ENCODE measurements at regions not wholly inside any gene's neighbourhood (a gene's known extent, or its start where the extent isn't known, plus 50 kb on each side); places are given as distances from the start of the nearest gene placed in this dataset.
"Not testable (repeated sequence)": the region's sequence is repeated elsewhere in the genome, so short reads cannot be mapped to it uniquely, and the experiment has no call there.

DNA sequence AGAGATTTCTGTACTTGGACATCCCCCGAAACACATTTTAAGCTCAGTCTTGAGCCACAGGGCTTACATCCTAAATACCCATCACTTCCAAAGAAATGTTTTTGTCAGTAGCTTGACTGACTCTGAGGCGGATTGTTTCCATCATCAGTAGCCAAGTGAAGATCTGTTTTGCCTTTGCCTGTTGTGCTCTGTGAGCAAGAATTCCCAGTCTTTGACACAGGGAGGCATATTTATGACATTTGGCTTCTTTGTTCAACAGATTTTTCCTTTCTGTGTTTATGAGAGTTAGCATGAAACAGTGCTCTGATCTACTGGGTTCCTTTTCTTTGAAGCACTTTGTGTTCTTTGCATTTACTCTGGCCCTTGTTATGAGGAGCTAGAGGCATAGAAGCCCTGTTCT, 132.1 kb upstream of the CDIN1 start:
- Mint-ChIP-seq H3K4me1 (ENCODE audit: low read depth) (no peaks in the 10 kb centered on the region), H3K27ac (no peak overlapping the region), H3K36me3 (ENCODE audit: insufficient read depth in 2 of 2) (no peaks in the 10 kb centered on the region), H3K9me3 (no peaks in the 10 kb centered on the region), H3K4me3 (no peak overlapping the region), H3K27me3 (ENCODE audit: low read depth) (no peaks in the 10 kb centered on the region)
- DNase-seq (no peak), ATAC-seq (replicated peaks in 1 of 2) (no peak)

GRCh38 chr15:36448418-36448817, 131.0 kb upstream of the CDIN1 start:
- DNase-seq (no peak), ATAC-seq (replicated peaks in 1 of 2) (no peak)
- Mint-ChIP-seq H3K27me3 (ENCODE audit: low read depth) (no peaks in the 10 kb centered on the region), H3K4me1 (ENCODE audit: low read depth) (no peaks in the 10 kb centered on the region), H3K27ac (no peak overlapping the region), H3K9me3 (peaks cover 0 to 2% of the 10 kb centered on the region in 2 donors), H3K36me3 (ENCODE audit: insufficient read depth in 2 of 2) (no peaks in the 10 kb centered on the region), H3K4me3 (no peak overlapping the region)

DNA sequence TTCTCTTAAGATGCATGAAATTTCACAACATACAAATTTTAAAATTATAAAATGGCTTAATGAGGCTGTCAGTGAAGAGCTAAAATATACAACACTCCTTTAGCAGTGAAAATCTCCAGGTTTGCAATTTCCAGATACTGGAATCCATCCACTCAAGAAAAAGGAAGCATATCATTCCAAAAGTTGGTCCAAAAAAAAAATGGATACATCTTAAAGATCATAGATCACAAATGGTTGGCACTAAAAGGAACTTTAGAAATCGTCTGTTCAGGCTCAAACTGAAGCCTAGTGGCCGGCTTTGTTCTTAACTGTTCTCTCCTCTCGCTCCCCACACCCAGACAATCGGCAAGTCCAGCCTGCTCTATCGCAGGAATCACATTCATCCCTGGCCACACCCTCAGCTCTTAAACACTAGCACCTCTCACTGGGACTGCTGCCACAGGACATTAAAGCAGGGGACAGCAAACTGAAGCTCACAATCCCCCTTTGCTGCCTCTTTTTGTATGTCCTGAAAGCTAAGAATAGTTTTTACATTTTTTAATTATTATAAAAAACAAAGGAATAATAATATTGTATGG, 130.3 kb upstream of the CDIN1 start:
- Mint-ChIP-seq H3K27ac (no peak overlapping the region), H3K4me3 (no peak overlapping the region), H3K27me3 (ENCODE audit: low read depth) (no peaks in the 10 kb centered on the region), H3K9me3 (peaks cover 0 to 4% of the 10 kb centered on the region in 2 donors), H3K4me1 (ENCODE audit: low read depth) (no peaks in the 10 kb centered on the region), H3K36me3 (ENCODE audit: insufficient read depth in 2 of 2) (no peaks in the 10 kb centered on the region)
- DNase-seq (no peak), ATAC-seq (replicated peaks in 1 of 2) (no peak)

DNA sequence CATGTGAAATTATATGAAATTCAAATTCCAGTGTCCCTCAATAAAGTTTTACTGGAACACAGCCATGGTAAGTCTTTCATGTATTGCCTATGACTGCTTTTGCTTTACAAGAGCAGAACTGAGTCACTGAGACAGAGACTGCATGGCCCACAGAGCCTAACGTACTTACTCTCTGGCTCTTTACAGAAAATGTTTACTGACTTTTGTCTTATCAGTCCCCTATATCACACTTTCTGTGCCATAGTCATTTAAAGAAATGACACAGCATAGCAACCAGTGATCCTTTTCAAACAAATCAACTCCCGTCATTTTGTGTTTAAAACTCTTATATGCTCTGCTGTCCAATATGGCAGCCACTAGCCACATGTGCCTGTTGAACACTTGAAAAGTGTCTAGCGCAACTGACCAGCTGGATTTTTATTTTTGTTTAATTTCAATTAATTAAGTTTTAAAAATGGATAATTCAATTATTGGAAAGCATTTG, 129.7 kb upstream of the CDIN1 start:
- H3K27me3 Mint-ChIP-seq (ENCODE audit: low read depth), result no peaks in the 10 kb centered on the region
- H3K27ac Mint-ChIP-seq, result no peak overlapping the region
- no peak for ATAC-seq (replicated peaks in 1 of 2)
- peaks cover 0 to 4% of the 10 kb centered on the region in 2 donors for H3K9me3 Mint-ChIP-seq
- no peak for DNase-seq
- H3K4me1 Mint-ChIP-seq (ENCODE audit: low read depth), result no peaks in the 10 kb centered on the region
- H3K4me3 Mint-ChIP-seq, result no peak overlapping the region
- no peaks in the 10 kb centered on the region for H3K36me3 Mint-ChIP-seq (ENCODE audit: insufficient read depth in 2 of 2)

DNA sequence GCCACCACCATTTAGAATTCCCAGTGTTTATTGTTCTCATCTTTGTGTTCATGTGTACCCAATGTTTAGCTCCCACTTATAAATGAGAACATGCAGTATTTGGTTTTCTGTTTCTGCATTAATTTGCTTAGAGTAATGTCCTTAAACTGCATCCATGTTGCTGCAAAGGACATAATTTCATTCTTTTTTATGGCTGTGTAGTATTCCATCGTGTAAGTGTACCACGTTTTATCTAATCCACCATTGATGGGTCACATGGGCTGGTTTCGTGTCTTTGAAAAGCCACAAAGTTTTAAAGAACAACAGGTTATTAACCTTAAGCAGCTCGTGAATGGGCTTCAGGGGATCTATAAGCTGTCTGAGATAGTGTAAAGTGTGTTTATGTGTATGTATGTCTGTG, 125.2 kb upstream of the CDIN1 start:
- not testable (repeated sequence) for H3K4me3 Mint-ChIP-seq

GRCh38 chr15:36458411-36458810, 121.0 kb upstream of the CDIN1 start:
- peaks cover 6 to 8% of the 10 kb centered on the region in 2 donors for H3K9me3 Mint-ChIP-seq
- H3K36me3 Mint-ChIP-seq (ENCODE audit: insufficient read depth in 2 of 2), result peaks cover 0 to 3% of the 10 kb centered on the region in 2 donors
- no peak overlapping the region for H3K27ac Mint-ChIP-seq
- DNase-seq (no peak), ATAC-seq (replicated peaks in 1 of 2) (no peak)
- H3K4me3 Mint-ChIP-seq, result no peak overlapping the region
- H3K27me3 Mint-ChIP-seq (ENCODE audit: low read depth), result no peaks in the 10 kb centered on the region
- no peaks in the 10 kb centered on the region for H3K4me1 Mint-ChIP-seq (ENCODE audit: low read depth)

More for the DNA sequence above, 125.2 kb upstream of the CDIN1 start:
- ATAC-seq (replicated peaks in 1 of 2); H3K9me3 Mint-ChIP-seq; H3K27ac Mint-ChIP-seq; H3K4me1 Mint-ChIP-seq (ENCODE audit: low read depth); H3K27me3 Mint-ChIP-seq (ENCODE audit: low read depth); DNase-seq; H3K36me3 Mint-ChIP-seq (ENCODE audit: insufficient read depth in 2 of 2): not testable (repeated sequence)

DNA sequence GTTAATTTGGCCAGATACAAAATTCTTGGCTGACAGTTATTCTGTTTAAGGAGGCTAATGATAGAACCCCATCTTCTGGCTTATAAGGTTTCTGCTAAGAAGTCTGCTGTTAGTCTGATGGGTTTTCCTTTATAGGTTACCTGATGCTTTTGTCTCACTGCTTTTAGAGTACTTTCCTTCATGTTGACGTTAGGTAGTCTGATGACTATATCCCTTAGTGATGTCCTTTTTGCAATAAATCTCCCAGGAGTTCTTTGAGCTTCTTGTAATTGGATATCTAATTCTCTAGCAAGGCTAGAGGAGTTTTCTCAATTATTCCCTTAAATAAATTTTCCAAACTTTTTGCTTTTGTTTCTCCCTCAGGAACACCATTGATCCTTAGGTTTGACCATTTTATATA, 114.1 kb upstream of the CDIN1 start:
- Mint-ChIP-seq H3K4me3 (no peak overlapping the region), H3K9me3 (peaks cover 5 to 6% of the 10 kb centered on the region in 2 donors), H3K27ac (no peak overlapping the region), H3K36me3 (ENCODE audit: insufficient read depth in 2 of 2) (peaks cover 2 to 3% of the 10 kb centered on the region in 2 donors), H3K4me1 (ENCODE audit: low read depth) (no peaks in the 10 kb centered on the region), H3K27me3 (ENCODE audit: low read depth) (no peaks in the 10 kb centered on the region)
- DNase-seq (no peak), ATAC-seq (replicated peaks in 1 of 2) (no peak)

DNA sequence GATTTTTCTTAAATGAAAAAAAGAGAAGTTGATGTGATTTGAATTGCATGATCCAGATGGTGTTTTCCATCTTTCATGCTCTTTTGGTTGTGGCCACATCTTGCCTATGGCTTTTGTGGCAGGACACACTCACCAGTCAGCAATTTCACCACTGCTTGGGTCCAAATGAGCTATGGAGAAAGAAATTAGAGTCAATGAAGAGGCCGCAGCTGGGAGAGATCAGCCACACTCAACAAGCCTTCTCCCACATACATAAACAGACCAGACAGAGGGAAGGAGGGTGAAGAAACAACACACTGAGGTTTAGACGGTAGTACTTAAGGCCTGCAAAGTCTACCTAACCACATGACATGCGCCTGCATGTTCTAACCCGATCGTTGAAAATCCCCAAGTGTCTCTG, 110.7 kb upstream of the CDIN1 start:
- no peaks in the 10 kb centered on the region for H3K4me1 Mint-ChIP-seq (ENCODE audit: low read depth)
- ATAC-seq (replicated peaks in 1 of 2), result no peak
- DNase-seq, result no peak
- no peaks in the 10 kb centered on the region for H3K27me3 Mint-ChIP-seq (ENCODE audit: low read depth)
- no peaks in the 10 kb centered on the region for H3K9me3 Mint-ChIP-seq
- H3K36me3 Mint-ChIP-seq (ENCODE audit: insufficient read depth in 2 of 2), result peaks cover 0 to 2% of the 10 kb centered on the region in 2 donors
- H3K27ac Mint-ChIP-seq, result no peak overlapping the region
- H3K4me3 Mint-ChIP-seq, result no peak overlapping the region

DNA sequence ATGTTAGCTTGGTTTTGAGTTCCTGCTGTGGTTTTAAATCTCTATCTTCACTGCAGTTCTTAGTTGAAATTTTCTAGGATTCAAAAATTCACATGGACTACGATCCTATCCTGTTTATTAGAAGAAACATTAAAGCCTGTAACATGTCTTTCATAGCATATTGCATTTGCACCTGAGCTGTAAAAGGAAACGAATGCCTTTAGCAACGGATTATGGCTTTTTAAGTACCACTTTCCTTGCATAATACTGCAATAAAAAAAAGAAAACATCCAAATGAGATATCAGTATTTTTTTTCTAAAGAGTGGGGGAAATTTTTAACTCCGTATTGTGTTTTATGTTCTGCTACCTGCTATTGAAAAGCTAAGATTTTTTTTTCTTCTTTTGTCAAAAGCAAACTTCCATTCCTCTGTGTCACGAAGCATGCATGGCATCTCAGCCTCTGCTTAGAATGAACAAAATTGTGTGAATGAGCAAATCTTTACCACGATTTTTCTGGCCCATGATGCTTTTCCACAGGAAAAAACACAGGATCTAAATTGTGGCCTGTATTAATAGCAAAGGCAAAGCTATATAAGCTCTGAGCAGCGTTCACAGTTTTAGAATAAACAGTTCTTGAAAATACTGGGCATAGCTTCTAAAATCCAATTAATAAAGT, 110.0 kb upstream of the CDIN1 start:
- Mint-ChIP-seq H3K36me3 (ENCODE audit: insufficient read depth in 2 of 2) (no peaks in the 10 kb centered on the region), H3K4me3 (no peak overlapping the region), H3K27ac (no peak overlapping the region), H3K4me1 (ENCODE audit: low read depth) (no peaks in the 10 kb centered on the region), H3K27me3 (ENCODE audit: low read depth) (no peaks in the 10 kb centered on the region), H3K9me3 (no peaks in the 10 kb centered on the region)
- ATAC-seq (replicated peaks in 1 of 2) (no peak), DNase-seq (no peak)

- Mint-ChIP-seq H3K27me3 (ENCODE audit: low read depth) (no peaks in the 10 kb centered on the region), H3K27ac (no peak overlapping the region), H3K4me3 (no peak overlapping the region), H3K36me3 (ENCODE audit: insufficient read depth in 2 of 2) (no peaks in the 10 kb centered on the region), H3K4me1 (ENCODE audit: low read depth) (no peaks in the 10 kb centered on the region), H3K9me3 (no peaks in the 10 kb centered on the region)
- DNase-seq, result no peak
- no peak for ATAC-seq (replicated peaks in 1 of 2)
These were observed 106.8 kb upstream of the CDIN1 start for GRCh38 chr15:36472672-36473071.

DNA sequence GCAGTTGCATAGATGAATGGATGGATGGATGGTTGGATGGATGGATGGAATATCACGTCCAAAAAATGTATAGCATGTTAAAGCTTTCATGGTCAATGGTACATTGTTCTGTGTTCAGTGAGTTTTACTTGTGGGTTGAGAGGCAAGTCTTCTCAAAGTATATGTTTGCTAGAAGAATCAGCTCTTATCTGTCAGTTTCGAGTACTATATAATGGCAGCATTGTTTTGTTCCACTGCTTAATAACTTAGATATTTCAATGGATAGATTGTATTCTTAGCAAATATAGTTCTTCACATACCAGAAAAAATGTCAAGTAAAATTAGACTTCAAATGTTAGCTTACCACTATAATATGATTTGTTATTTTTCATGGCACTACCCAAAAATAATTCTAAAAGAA, 100.9 kb upstream of the CDIN1 start:
- H3K9me3 Mint-ChIP-seq, result no peaks in the 10 kb centered on the region
- H3K36me3 Mint-ChIP-seq (ENCODE audit: insufficient read depth in 2 of 2), result no peaks in the 10 kb centered on the region
- no peaks in the 10 kb centered on the region for H3K27me3 Mint-ChIP-seq (ENCODE audit: low read depth)
- no peak for ATAC-seq (replicated peaks in 1 of 2)
- no peak overlapping the region for H3K4me3 Mint-ChIP-seq
- no peak overlapping the region for H3K27ac Mint-ChIP-seq
- H3K4me1 Mint-ChIP-seq (ENCODE audit: low read depth), result no peaks in the 10 kb centered on the region
- no peak for DNase-seq

DNA sequence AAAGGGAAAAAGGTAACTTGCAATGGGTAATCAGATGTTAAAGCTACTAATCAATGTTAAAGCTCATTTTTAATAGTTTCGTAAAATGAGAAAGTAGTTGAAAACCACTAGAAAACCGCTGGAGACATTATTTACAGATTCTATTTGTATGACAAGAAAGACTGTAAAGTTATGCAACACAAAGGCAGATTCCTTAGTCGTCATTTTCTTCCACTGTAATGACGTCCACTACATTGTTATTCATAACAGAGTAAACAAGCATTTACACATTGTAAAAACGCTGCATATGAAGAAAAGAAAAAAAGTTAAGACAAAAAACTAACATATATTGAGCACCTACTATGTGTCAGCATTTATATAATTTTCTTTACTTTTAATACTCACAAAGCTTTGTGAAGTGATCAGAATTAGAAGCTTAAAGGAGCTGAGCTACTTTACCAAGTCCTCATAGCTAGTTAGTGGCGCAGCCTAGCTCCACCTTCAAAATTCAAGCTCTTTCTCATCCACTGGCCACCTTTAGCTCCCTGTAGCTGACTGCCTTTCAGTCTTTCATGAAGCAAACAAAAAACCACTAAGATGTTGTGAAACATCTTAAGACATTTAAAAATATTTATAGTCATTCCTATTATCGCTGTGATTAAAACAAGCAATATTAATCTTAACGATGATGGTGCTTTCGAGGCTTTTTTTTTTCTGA, 100.1 kb upstream of the CDIN1 start:
- no peak for ATAC-seq (replicated peaks in 1 of 2)
- Mint-ChIP-seq H3K36me3 (ENCODE audit: insufficient read depth in 2 of 2) (no peaks in the 10 kb centered on the region), H3K27ac (no peak overlapping the region), H3K4me3 (no peak overlapping the region), H3K27me3 (ENCODE audit: low read depth) (no peaks in the 10 kb centered on the region), H3K4me1 (ENCODE audit: low read depth) (no peaks in the 10 kb centered on the region), H3K9me3 (no peaks in the 10 kb centered on the region)
- no peak for DNase-seq

- Mint-ChIP-seq H3K27me3 (ENCODE audit: low read depth) (no peaks in the 10 kb centered on the region), H3K4me3 (no peak overlapping the region), H3K9me3 (no peaks in the 10 kb centered on the region), H3K36me3 (ENCODE audit: insufficient read depth in 2 of 2) (no peaks in the 10 kb centered on the region), H3K4me1 (ENCODE audit: low read depth) (no peaks in the 10 kb centered on the region), H3K27ac (no peak overlapping the region)
- ATAC-seq (replicated peaks in 1 of 2), result no peak
- no peak for DNase-seq
These were observed 98.3 kb upstream of the CDIN1 start for GRCh38 chr15:36481156-36481555.
